C4-2B (cell line): ENCODE measurements at regions not wholly inside any gene's neighbourhood (a gene's known extent, or its start where the extent isn't known, plus 50 kb on each side); places are given as distances from the start of the nearest gene placed in this dataset.

Experiments used
- ZFX ChIP-seq: fragments of 450-650 bp; IDR thresholded peaks from 2 replicates; pipeline ENCODE4 v1.6.1; 2017
- TF ChIP-seq, protein P1 (sequence below): fragments of 450-650 bp; conservative IDR thresholded peaks from 2 replicates; pipeline ENCODE4 v1.5.1; 2017; ENCODE audit warnings: mild to moderate bottlenecking

DNA sequence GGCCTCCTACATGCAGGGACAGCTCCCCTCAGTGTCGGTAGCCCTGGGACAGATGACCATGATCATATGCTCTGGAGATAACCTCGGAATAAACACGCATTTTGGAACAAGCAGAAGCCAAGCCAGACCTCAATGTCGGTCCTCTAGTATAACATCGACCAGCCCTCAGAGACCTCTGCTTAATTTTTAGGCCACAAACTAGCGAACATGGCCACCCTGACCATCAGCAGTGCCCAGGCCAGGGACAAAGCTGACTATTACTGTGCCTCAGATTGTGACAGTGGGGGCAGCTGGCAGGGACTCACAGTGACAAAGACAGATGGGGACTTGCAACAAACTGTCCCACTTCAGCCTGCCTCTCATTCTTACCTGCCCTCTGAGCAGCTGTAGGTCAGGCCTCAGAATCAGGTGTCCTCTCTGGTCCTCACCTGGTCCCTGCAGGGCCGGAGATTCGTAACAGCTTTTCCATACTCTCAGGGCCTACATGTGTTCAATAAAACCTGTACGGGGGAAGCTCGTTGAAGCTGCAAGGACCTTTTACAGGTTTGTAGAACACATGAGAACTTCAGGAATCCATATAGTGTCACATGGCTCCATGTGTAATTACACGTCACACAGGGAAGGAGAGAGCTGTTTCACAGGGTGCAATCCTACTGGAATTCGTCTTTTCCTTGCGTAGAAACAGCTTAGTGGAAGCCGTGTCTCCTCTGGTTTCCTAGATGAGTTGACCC, 72.8 kb upstream of the IGLL5 start:
- TF ChIP-seq, protein P1, sequence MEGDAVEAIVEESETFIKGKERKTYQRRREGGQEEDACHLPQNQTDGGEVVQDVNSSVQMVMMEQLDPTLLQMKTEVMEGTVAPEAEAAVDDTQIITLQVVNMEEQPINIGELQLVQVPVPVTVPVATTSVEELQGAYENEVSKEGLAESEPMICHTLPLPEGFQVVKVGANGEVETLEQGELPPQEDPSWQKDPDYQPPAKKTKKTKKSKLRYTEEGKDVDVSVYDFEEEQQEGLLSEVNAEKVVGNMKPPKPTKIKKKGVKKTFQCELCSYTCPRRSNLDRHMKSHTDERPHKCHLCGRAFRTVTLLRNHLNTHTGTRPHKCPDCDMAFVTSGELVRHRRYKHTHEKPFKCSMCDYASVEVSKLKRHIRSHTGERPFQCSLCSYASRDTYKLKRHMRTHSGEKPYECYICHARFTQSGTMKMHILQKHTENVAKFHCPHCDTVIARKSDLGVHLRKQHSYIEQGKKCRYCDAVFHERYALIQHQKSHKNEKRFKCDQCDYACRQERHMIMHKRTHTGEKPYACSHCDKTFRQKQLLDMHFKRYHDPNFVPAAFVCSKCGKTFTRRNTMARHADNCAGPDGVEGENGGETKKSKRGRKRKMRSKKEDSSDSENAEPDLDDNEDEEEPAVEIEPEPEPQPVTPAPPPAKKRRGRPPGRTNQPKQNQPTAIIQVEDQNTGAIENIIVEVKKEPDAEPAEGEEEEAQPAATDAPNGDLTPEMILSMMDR: no peak
- no peak for TF ChIP-seq ZFX
